HEK293T (cell line): ENCODE measurements at regions not wholly inside any gene's neighbourhood (a gene's known extent, or its start where the extent isn't known, plus 50 kb on each side); places are given as distances from the start of the nearest gene placed in this dataset.

ENCODE experiments used
- BHLHE40 ChIP-seq: fragments of 450-650 bp; IDR thresholded peaks from 2 replicates; pipeline ENCODE4 v1.6.1; 2016; ENCODE audit warnings: mild to moderate bottlenecking, moderate library complexity, borderline replicate concordance
- CTBP1 ChIP-seq: fragments of 450-650 bp; IDR thresholded peaks from 2 replicates; pipeline ENCODE4 v1.6.1; 2016; ENCODE audit warnings: borderline replicate concordance
- ELF4 ChIP-seq: fragments of 450-650 bp; IDR thresholded peaks from 2 replicates; pipeline ENCODE4 v1.6.1; 2017; ENCODE audit warnings: antibody characterized with exemption
- FOXA1 ChIP-seq: fragments of 450-650 bp; IDR thresholded peaks from 2 replicates; pipeline ENCODE4 v1.6.1; 2016; ENCODE audit warnings: mild to moderate bottlenecking
- FOXM1 ChIP-seq: fragments of 450-650 bp; IDR thresholded peaks from 2 replicates; pipeline ENCODE4 v1.6.1; 2017; ENCODE audit warnings: mild to moderate bottlenecking, borderline replicate concordance
- LEF1 ChIP-seq: fragments of 450-650 bp; IDR thresholded peaks from 2 replicates; pipeline ENCODE4 v1.6.1; 2017; ENCODE audit warnings: mild to moderate bottlenecking, borderline replicate concordance
- SP1 ChIP-seq: fragments of 450-650 bp; IDR thresholded peaks from 2 replicates; pipeline ENCODE4 v1.6.1; 2017
- TARDBP ChIP-seq: fragments of 450-650 bp; IDR thresholded peaks from 2 replicates; pipeline ENCODE4 v1.6.1; 2016
- ZNF384 ChIP-seq: fragments of 450-650 bp; IDR thresholded peaks from 2 replicates; pipeline ENCODE4 v1.6.1; 2016

DNA sequence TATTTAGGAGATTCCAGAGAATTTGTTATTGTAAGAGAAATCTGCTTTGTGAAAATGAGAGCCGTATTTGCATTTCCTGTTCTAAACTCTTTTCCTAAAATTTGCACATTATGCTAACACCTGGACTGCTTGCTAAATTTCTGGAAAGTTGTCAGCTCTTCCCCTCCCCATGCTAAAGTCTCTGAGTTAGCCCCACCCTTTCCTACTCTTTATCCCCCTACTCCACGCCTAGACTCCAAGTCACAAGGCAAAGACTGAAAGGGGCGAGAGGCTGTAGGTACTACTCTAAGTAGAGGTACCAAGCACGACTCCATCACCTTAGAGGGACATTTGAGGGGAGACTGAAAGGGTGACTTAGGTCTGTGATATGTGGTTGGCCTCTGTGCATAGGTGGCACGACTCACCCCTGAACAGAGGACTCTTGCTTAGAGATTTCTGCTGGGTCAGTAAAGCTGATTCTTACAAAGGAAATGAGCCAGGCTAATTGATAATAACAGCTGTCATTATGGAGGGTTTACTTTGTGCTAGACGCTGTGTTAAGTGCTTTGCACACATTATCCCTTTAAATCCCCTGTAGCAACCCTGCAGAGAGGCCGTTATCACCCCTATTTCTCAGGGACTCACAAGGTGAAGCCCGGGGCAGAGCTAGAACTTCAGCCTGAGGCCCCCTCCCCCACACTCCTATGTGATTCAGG is 373.5 kb downstream of the EN1 start:
- TF ChIP-seq BHLHE40: no peak
- no peak for TF ChIP-seq SP1
- no peak for TF ChIP-seq ELF4
- TF ChIP-seq TARDBP: no peak
- TF ChIP-seq FOXM1: no peak
- TF ChIP-seq LEF1: no peak
- no peak for TF ChIP-seq ZNF384
- no peak for TF ChIP-seq FOXA1
- TF ChIP-seq CTBP1: no peak
